Upper lobe of left lung (tissue), 6 donors: ENCODE measurements at regions not wholly inside any gene's neighbourhood (a gene's known extent, or its start where the extent isn't known, plus 50 kb on each side); places are given as distances from the start of the nearest gene placed in this dataset.

Source experiments
- ATAC-seq, 2 donors: fragments of 200-7000 bp; cut with Tn5 transposase; one replicate each; pipeline ENCODE4 v1.9.1; 2022; ENCODE audit warnings: mild to moderate bottlenecking in 2 of 2, moderate library complexity in 2 of 2; ENCODE audit not compliant: low FRiP score in 2 of 2
- DNase-seq, 2 donors: peaks; one replicate each; pipeline ENCODE4 v3.0.0-alpha.2; 2019 to 2020
- H3K27ac ChIP-seq, 4 donors: fragments of 200-600 bp; sonication (generic); one replicate each; pipeline ENCODE4 v1.5.1; 2016 to 2019
- H3K27me3 ChIP-seq, 4 donors: fragments of 200-600 bp; sonication (generic); one replicate each; pipeline ENCODE4 v1.5.1; 2017 to 2019
- H3K36me3 ChIP-seq, 4 donors: fragments of 200-600 bp; sonication (generic); one replicate each; pipeline ENCODE4 v1.5.1; 2016 to 2019
- H3K4me1 ChIP-seq, 4 donors: fragments of 200-600 bp; sonication (generic); one replicate each; pipeline ENCODE4 v1.5.1; 2018 to 2019
- H3K4me3 ChIP-seq, 4 donors: fragments of 200-600 bp; sonication (generic); one replicate each; pipeline ENCODE4 v1.5.1; 2017 to 2019; ENCODE audit warnings: mild to moderate bottlenecking in 2 of 4, moderate library complexity in 1 of 4
- H3K9me3 ChIP-seq, 4 donors: fragments of 200-600 bp; sonication (generic); one replicate each; pipeline ENCODE4 v1.5.1; 2018 to 2019
- CTCF ChIP-seq, 6 experiments: fragments of 450-650 bp in 4 of 6; fragments of 200-600 bp in 2 of 6; sonication (generic) in 2 of 6; IDR thresholded peaks; one replicate each; pipeline ENCODE4 v1.5.1; 2016 to 2019; ENCODE audit warnings: antibody characterized with exemption in 6 of 6
- EP300 ChIP-seq, 4 donors: sonication (generic); formaldehyde crosslinking; IDR thresholded peaks; one replicate each; pipeline ENCODE4 v1.5.1; 2017; ENCODE audit warnings: antibody characterized with exemption in 4 of 4, control low read depth in 2 of 4
- POLR2A ChIP-seq, 4 donors: fragments of 450-650 bp; IDR thresholded peaks; one replicate each; pipeline ENCODE4 v1.5.1; 2016 to 2017; ENCODE audit warnings: antibody characterized with exemption in 4 of 4, mild to moderate bottlenecking in 2 of 4
- POLR2AphosphoS5 ChIP-seq, 2 donors: sonication (generic); formaldehyde crosslinking; IDR thresholded peaks; one replicate each; pipeline ENCODE4 v1.5.1; 2017; ENCODE audit warnings: antibody characterized with exemption in 2 of 2
- WGBS, 2 donors: methylation state at CpG; one replicate each; pipeline ENCODE4 v1.1.5; 2017 to 2018; 5-methylcytosine and 5-hydroxymethylcytosine counted together
- donor health status: DM: no; HTN: no; CAD: no; lungs with moderate emphysema.
- donor health status: DM: no; HTN: yes; CAD: no; lungs with severe emphysema.

GRCh38 chr22:49133541-49133940, 694.1 kb downstream of the BRD1 start:
- no peak for TF ChIP-seq EP300 (IDR thresholded peaks at IDR 0.05)
- TF ChIP-seq POLR2A (IDR thresholded peaks at IDR 0.05), result no peak
- no peak for TF ChIP-seq CTCF (IDR thresholded peaks at IDR 0.05)
- TF ChIP-seq POLR2AphosphoS5 (IDR thresholded peaks at IDR 0.05), result no peak
- ATAC-seq, result no peak
- no peaks in the 10 kb centered on the region for H3K36me3 ChIP-seq
- no peak overlapping the region for H3K4me3 ChIP-seq
- H3K27me3 ChIP-seq, result no peaks in the 10 kb centered on the region
- H3K27ac ChIP-seq, result no peak overlapping the region
- DNase-seq, result no peak
- no peaks in the 10 kb centered on the region for H3K9me3 ChIP-seq
- no peaks in the 10 kb centered on the region for H3K4me1 ChIP-seq
- 40 to 48% methylated on average over 5 of the region's 5 CpGs for WGBS, 2 donors

GRCh38 chr22:49132009-49132408, 695.7 kb downstream of the BRD1 start:
- no peak for ATAC-seq
- Histone ChIP-seq H3K27me3 (no peaks in the 10 kb centered on the region), H3K4me3 (no peak overlapping the region), H3K36me3 (no peaks in the 10 kb centered on the region), H3K4me1 (no peaks in the 10 kb centered on the region), H3K9me3 (no peaks in the 10 kb centered on the region), H3K27ac (no peak overlapping the region)
- TF ChIP-seq EP300 (IDR thresholded peaks at IDR 0.05) (peak in 1 of 4 donors; percentile 9), CTCF (IDR thresholded peaks at IDR 0.05) (no peak), POLR2AphosphoS5 (IDR thresholded peaks at IDR 0.05) (no peak)
- DNase-seq, result no peak
- 25 to 42% methylated on average over 9 of the region's 9 CpGs for WGBS, 2 donors

GRCh38 chr22:49129736-49130135, 697.9 kb downstream of the BRD1 start:
- H3K27ac ChIP-seq, result no peak overlapping the region
- H3K4me3 ChIP-seq, result no peak overlapping the region
- H3K27me3 ChIP-seq, result no peaks in the 10 kb centered on the region
- ATAC-seq, result no peak
- WGBS, 2 donors, result 85 to 95% methylated on average over 7 to 9 of the region's 9 CpGs
- H3K36me3 ChIP-seq, result no peaks in the 10 kb centered on the region
- H3K9me3 ChIP-seq, result no peaks in the 10 kb centered on the region
- TF ChIP-seq POLR2A (IDR thresholded peaks at IDR 0.05) (no peak), POLR2AphosphoS5 (IDR thresholded peaks at IDR 0.05) (no peak), CTCF (IDR thresholded peaks at IDR 0.05) (no peak), EP300 (IDR thresholded peaks at IDR 0.05) (no peak)
- no peak for DNase-seq
- H3K4me1 ChIP-seq, result no peaks in the 10 kb centered on the region

GRCh38 chr22:49128874-49129273, 698.8 kb downstream of the BRD1 start:
- Histone ChIP-seq H3K36me3 (no peaks in the 10 kb centered on the region), H3K27ac (no peak overlapping the region), H3K4me1 (no peaks in the 10 kb centered on the region), H3K4me3 (no peak overlapping the region), H3K9me3 (no peaks in the 10 kb centered on the region), H3K27me3 (no peaks in the 10 kb centered on the region)
- TF ChIP-seq POLR2AphosphoS5 (IDR thresholded peaks at IDR 0.05), result no peak
- no peak for TF ChIP-seq POLR2A (IDR thresholded peaks at IDR 0.05)
- no peak for TF ChIP-seq EP300 (IDR thresholded peaks at IDR 0.05)
- TF ChIP-seq CTCF (IDR thresholded peaks at IDR 0.05), result no peak
- ATAC-seq (no peak), DNase-seq (no peak)
- WGBS, 2 donors, result 91 to 96% methylated on average over 9 of the region's 9 CpGs

GRCh38 chr22:49124608-49125007, 703.1 kb downstream of the BRD1 start:
- H3K9me3 ChIP-seq, result no peaks in the 10 kb centered on the region
- DNase-seq (no peak), ATAC-seq (no peak)
- H3K4me3 ChIP-seq, result no peak overlapping the region
- 62 to 76% methylated on average over 5 of the region's 5 CpGs for WGBS, 2 donors
- H3K4me1 ChIP-seq, result no peaks in the 10 kb centered on the region
- no peak for TF ChIP-seq POLR2AphosphoS5 (IDR thresholded peaks at IDR 0.05)
- no peak for TF ChIP-seq CTCF (IDR thresholded peaks at IDR 0.05)
- TF ChIP-seq POLR2A (IDR thresholded peaks at IDR 0.05), result no peak
- TF ChIP-seq EP300 (IDR thresholded peaks at IDR 0.05), result no peak
- H3K27me3 ChIP-seq, result no peaks in the 10 kb centered on the region
- no peaks in the 10 kb centered on the region for H3K36me3 ChIP-seq
- H3K27ac ChIP-seq, result no peak overlapping the region
